Lower lobe of right lung (tissue), 2 donors: ENCODE measurements at regions not wholly inside any gene's neighbourhood (a gene's known extent, or its start where the extent isn't known, plus 50 kb on each side); places are given as distances from the start of the nearest gene placed in this dataset.

ENCODE experiments used
- ATAC-seq, 2 donors: fragments of 200-7000 bp; cut with Tn5 transposase; one replicate each; pipeline ENCODE4 v1.9.1; 2020 to 2022; ENCODE audit warnings: mild to moderate bottlenecking in 2 of 2, moderate library complexity in 2 of 2
- DNase-seq: peaks from one replicate; pipeline ENCODE4 v3.0.0-alpha.2; 2020
- H3K27ac ChIP-seq: fragments of 200-600 bp; one replicate; pipeline ENCODE4 v1.8.0; 2022
- H3K27me3 ChIP-seq: fragments of 200-600 bp; one replicate; pipeline ENCODE4 v1.8.0; 2022; ENCODE audit warnings: low read depth
- H3K36me3 ChIP-seq: fragments of 200-600 bp; one replicate; pipeline ENCODE4 v1.8.0; 2022; ENCODE audit warnings: mild to moderate bottlenecking
- H3K4me1 ChIP-seq: fragments of 200-600 bp; one replicate; pipeline ENCODE4 v1.8.0; 2022
- H3K4me3 ChIP-seq: fragments of 200-600 bp; one replicate; pipeline ENCODE4 v1.8.0; 2022; ENCODE audit warnings: mild to moderate bottlenecking
- H3K9me3 ChIP-seq: fragments of 200-600 bp; one replicate; pipeline ENCODE4 v1.8.0; 2022
- CTCF ChIP-seq: fragments of 200-600 bp; IDR thresholded peaks from one replicate; pipeline ENCODE4 v1.8.0; 2022; ENCODE audit warnings: antibody characterized with exemption, mild to moderate bottlenecking
- intact Hi-C: fragments of 100-400 bp; cut with DNase I; formaldehyde crosslinking; loops from one replicate; pipeline ENCODE4 v1.11.0; 2022
- donor health status: DM: no; HTN: yes; CAD: no; lungs with severe emphysema.

- Histone ChIP-seq H3K36me3 (no peaks in the 10 kb centered on the region), H3K4me1 (no peaks in the 10 kb centered on the region), H3K9me3 (no peaks in the 10 kb centered on the region), H3K27ac (no peak overlapping the region), H3K27me3 (peaks cover 4% of the 10 kb centered on the region), H3K4me3 (no peak overlapping the region)
- TF ChIP-seq CTCF, result no peak
- DNase-seq (no peak), ATAC-seq (peak in 1 of 2 donors; percentile 35)
- intact Hi-C loops, result no loop called here
Measured at GRCh38 chr21:35748678-35749314, 311.5 kb downstream of the SETD4 start.

DNA sequence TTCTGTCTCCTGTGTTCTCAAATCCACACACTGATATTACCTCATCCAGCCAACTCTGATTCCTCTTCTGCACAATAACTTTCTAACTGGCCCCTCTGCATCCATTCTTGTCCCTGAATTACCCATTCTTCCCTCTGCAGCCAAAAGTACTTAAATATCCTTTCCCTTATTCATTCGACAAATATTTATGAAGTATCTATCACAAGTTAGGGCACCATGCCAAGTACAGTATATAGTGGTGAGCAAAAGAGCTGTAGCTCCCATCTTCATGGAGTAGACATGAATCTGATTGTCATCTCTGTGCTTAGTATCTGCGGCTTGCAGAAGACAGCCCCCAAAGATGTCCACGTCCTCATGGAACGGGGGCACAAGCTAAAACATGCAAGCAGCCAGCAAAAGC lies 316.8 kb downstream of the SETD4 start:
- H3K4me3 ChIP-seq, result no peak overlapping the region
- TF ChIP-seq CTCF, result no peak
- no peaks in the 10 kb centered on the region for H3K4me1 ChIP-seq
- intact Hi-C loops, result no loop called here
- no peak for DNase-seq
- no peaks in the 10 kb centered on the region for H3K36me3 ChIP-seq
- H3K27me3 ChIP-seq, result peaks cover 4% of the 10 kb centered on the region
- H3K27ac ChIP-seq, result no peak overlapping the region
- no peaks in the 10 kb centered on the region for H3K9me3 ChIP-seq
- ATAC-seq, result no peak

GRCh38 chr21:35738347-35738961 lies 321.9 kb downstream of the SETD4 start:
- no peaks in the 10 kb centered on the region for H3K4me1 ChIP-seq
- TF ChIP-seq CTCF, result no peak
- no peak overlapping the region for H3K27ac ChIP-seq
- no peak overlapping the region for H3K4me3 ChIP-seq
- no peaks in the 10 kb centered on the region for H3K27me3 ChIP-seq
- no peaks in the 10 kb centered on the region for H3K36me3 ChIP-seq
- intact Hi-C loops, result no loop called here
- DNase-seq (no peak), ATAC-seq (peak; percentile 37 to 59)
- H3K9me3 ChIP-seq, result no peaks in the 10 kb centered on the region

- H3K4me1 ChIP-seq, result no peaks in the 10 kb centered on the region
- TF ChIP-seq CTCF, result no peak
- peak; percentile 49 for DNase-seq
- H3K9me3 ChIP-seq, result no peaks in the 10 kb centered on the region
- peak in 1 of 2 donors; percentile 84 for ATAC-seq
- peaks cover 3% of the 10 kb centered on the region for H3K27me3 ChIP-seq
- H3K36me3 ChIP-seq, result no peaks in the 10 kb centered on the region
- intact Hi-C loops, result no loop called here
- H3K4me3 ChIP-seq, result no peak overlapping the region
- H3K27ac ChIP-seq, result no peak overlapping the region
Measured at GRCh38 chr21:35737899-35738346, 322.4 kb downstream of the SETD4 start.

DNA sequence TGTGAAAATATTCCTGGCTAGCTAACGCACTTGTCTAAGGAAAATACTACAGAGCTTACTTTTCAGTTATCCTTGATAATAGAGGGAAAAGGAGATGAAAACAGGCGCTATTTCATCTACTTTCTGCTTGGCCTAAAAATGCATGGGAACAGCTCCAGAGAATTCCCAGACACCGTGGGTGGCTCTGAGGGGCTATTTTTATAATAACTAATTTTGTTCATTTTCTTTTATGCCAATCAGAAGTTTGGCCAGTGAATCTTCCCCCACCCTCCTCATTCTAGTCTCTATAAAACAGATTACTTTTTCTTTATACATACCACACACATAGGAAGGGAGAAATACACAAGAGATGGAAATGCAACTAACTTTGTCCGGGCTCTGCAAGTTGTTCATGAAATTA lies 322.9 kb downstream of the SETD4 start:
- Histone ChIP-seq H3K4me1 (no peaks in the 10 kb centered on the region), H3K4me3 (no peak overlapping the region), H3K36me3 (no peaks in the 10 kb centered on the region), H3K27ac (no peak overlapping the region), H3K9me3 (no peaks in the 10 kb centered on the region), H3K27me3 (peaks cover 3% of the 10 kb centered on the region)
- TF ChIP-seq CTCF, result no peak
- ATAC-seq (no peak), DNase-seq (no peak)
- intact Hi-C loops, result no loop called here
